GM10266 (cell line): ENCODE measurements at regions not wholly inside any gene's neighbourhood (a gene's known extent, or its start where the extent isn't known, plus 50 kb on each side); places are given as distances from the start of the nearest gene placed in this dataset.
A peak's percentile ranks its signal among the peaks of the same experiment; 100 is the strongest.

Experiments
- DNase-seq: peaks from one replicate; pipeline ENCODE4 v3.0.0; 2012; ENCODE audit errors: extremely low spot score
- TF ChIP-seq, protein P1 (sequence below): IDR thresholded peaks from 2 replicates; pipeline ENCODE4 v1.5.1; 2012; ENCODE audit warnings: mild to moderate bottlenecking, low read depth; ENCODE audit not compliant: control insufficient read depth, insufficient read depth; ENCODE audit errors: missing control alignments

DNA sequence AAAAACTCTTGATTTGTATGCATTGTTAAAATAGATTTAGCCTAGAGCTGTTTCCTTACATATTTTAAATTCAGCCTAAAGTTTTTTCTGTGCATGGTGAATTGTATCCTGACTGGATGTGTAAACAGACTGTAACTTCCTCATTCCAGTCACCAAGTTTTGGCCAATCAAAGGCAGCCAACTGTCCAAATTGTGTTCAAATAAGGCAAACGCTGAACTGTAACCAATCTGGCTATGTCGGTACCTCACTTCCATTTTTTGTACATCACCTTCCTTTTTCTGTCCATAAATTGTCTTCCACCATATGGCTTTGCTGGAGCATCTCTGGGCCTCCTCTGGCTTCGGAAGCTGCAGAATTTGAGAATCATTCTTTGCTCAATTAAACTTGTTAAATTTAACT lies 1921.9 kb upstream of the SEL1L start:
- TF ChIP-seq, protein P1, sequence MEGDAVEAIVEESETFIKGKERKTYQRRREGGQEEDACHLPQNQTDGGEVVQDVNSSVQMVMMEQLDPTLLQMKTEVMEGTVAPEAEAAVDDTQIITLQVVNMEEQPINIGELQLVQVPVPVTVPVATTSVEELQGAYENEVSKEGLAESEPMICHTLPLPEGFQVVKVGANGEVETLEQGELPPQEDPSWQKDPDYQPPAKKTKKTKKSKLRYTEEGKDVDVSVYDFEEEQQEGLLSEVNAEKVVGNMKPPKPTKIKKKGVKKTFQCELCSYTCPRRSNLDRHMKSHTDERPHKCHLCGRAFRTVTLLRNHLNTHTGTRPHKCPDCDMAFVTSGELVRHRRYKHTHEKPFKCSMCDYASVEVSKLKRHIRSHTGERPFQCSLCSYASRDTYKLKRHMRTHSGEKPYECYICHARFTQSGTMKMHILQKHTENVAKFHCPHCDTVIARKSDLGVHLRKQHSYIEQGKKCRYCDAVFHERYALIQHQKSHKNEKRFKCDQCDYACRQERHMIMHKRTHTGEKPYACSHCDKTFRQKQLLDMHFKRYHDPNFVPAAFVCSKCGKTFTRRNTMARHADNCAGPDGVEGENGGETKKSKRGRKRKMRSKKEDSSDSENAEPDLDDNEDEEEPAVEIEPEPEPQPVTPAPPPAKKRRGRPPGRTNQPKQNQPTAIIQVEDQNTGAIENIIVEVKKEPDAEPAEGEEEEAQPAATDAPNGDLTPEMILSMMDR: no peak
- DNase-seq: no peak

DNA sequence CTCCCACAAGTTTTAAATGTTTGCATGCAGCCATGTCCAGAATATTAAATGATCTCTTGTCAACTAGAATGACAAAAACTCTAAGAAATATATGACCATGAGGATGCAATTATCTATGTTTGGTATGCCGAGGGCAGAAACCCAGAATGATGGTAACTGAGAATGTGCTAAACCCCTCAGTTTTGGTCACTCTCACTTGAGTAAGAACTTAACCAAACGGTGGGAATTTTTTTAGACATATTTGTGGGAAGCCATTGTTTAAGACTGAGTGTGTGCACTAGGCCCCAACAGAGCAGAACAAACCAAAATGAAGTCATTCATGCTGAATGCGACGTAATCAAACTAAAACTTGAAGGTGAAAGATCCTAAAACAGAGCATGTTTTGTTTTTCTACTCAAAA lies 1927.9 kb upstream of the SEL1L start:
- TF ChIP-seq, protein P1: no peak
- no peak for DNase-seq

DNA sequence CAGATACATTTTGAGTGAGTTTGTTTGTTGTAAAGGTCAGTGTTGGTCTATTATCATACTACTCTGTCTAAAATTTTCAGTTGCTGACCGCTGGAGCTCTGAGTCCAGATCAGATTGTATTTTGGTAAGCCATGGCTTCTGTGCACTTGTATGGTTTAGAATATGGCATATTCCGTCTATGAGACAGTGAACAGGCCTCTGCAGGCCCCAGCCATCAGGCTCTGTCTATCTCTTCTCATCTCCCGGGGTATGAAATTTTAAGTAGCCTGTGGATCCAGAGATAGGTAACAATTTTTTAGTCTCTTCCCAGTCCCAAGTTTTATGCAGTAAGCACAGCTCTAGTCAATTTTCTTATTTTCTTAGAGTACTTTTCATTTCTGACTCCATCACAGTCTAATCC lies 1929.1 kb upstream of the SEL1L start:
- TF ChIP-seq, protein P1: no peak

DNA sequence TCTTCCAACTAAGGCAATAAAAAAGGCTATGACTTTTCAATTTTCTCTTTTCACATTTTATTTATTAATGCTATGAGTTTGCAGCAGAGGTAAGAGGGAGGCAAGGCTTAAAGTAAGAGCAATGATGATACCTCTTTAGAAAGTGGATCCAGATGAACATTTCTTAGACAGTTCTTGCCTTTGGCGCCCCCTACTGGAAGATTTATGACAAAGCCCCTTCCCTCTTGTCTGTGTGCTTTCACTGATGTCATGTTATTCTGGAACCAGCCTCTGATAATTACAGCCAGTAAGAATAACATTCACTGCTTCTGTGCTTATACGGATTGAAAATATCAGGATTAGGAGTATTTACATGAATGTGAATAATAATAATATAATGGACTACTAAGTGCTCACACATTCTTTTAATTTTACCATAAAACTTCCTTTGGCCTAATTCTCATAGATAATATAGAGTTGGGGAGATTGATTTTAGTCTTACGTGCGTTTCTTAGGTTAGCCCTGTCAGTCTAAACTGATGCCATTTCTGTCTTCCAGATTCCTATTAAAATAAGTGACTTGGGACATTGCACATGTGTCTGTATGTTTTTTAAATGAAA lies 1929.9 kb upstream of the SEL1L start:
- TF ChIP-seq, protein P1: peak; percentile 51
- DNase-seq: peak; percentile 6

More for the DNA sequence above, 1929.1 kb upstream of the SEL1L start:
- DNase-seq: no peak

DNA sequence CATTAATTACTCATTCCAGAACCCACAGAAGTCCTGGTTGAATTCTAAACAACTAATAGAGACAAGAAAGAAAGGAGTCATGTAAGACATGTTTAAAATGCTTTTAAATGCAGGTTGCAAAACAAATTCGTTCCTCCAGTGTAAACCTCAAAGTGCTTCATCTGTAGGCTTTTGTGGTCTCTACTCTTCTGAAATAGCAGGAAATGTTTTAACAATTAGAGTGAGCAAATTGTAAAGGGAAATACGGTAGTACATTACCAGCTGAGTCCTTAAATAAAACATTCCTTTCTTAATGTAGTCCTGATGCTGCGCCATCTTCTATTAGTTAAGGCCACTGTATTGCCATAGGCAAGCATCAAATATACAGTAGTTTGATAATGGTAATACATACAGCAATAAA lies 1934.2 kb upstream of the SEL1L start:
- TF ChIP-seq, protein P1: no peak
- DNase-seq: no peak

DNA sequence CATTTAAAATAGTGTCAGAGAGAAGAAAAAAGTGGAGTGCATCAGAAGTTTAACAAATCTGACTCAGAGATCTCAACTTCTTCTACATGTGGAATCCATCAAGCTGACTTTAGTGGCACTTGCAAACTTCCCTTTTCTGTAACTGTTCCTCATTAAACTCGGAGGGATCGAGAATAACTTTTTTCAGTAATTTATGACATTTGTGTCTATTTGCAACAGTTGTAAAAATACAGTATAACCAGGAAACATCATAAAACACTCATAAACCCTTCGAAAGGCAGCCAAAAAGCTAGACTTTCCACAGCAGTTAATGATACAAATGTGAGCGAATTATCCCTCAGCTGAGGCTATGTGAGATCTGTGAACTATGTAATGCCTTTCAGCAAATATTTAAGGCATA lies 1936.8 kb upstream of the SEL1L start:
- DNase-seq: no peak
- TF ChIP-seq, protein P1: no peak

DNA sequence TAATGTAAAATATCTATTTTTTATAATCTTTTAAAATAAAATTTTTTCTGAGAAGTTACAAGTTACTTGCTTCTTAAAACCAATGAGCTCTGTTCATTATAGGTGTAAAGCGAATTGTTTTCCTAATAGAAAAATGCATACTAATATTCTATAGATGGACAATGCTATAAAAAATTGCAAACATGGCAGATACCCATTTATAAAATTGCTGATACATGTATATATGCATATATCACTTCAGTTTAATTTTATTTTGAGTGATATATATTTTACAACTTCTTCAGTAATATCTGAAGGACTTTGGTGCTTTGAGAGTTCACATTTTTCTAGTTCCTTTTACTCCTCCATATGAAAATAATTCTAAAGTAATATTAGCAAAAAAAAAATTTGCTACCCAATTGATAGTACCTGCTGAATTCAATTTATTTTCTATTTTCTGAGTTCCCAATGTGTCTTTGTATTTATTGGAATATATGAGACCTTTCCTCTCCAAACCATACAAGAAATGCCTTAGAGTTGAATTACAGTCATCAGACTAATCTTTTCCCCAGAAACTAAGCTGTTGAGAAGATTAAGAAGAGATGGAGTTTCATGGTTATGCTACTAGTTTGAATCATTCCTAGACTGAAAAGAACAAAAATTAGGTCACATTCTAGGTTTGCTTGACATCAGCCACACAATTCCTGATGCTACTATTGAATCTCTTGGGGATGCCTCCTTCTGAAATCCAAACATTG lies 1937.5 kb upstream of the SEL1L start:
- TF ChIP-seq, protein P1: no peak
- DNase-seq: no peak
